ENCODE measurements at regions not wholly inside any gene's neighbourhood (a gene's known extent, or its start where the extent isn't known, plus 50 kb on each side); places are given as distances from the start of the nearest gene placed in this dataset.
"Not testable (repeated sequence)": the region's sequence is repeated elsewhere in the genome, so short reads cannot be mapped to it uniquely, and the experiment has no call there.

DNA sequence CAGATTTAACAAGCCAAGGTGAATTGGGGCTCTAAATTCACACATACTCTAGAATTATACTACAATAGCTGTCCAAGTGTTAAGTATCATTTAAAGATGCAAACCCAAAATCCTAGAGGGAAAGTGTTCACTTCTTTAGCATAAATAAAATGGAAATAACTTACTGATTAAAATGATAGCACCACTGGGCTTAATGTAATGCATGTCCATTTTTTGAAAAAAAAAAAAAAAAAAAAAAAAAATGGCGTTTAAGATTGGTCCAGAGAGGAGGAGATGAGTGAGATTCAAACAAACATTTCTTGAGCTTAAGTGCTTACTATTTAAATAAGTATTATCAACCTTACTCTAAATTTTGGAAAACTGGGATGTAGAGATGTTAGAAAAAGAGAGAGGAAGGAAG lies 251.5 kb upstream of the CWC22 start:
- no peak for DNase-seq

DNA sequence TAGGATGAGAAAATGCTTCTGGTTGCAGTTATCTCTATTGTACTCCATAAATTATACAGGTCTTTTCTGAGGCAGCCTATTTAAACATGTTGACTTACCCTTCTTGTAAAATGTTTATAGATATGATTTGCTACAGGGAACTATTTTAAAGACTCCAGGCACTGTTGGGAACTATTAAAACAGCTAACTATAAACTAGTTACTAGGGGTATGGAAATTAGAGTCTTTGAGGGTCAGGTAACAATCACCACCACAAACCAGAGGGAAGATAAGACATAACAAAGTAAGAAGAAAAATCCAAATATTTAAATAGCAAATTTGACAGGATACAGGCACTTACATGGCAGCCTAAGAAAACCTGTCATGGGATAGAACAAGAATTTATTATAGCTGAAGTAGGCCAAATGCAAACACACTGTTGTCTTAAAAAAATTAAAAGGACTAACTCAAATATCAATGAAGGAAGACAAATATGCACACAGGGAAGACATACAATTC lies 251.0 kb upstream of the CWC22 start:
- DNase-seq = no peak

DNA sequence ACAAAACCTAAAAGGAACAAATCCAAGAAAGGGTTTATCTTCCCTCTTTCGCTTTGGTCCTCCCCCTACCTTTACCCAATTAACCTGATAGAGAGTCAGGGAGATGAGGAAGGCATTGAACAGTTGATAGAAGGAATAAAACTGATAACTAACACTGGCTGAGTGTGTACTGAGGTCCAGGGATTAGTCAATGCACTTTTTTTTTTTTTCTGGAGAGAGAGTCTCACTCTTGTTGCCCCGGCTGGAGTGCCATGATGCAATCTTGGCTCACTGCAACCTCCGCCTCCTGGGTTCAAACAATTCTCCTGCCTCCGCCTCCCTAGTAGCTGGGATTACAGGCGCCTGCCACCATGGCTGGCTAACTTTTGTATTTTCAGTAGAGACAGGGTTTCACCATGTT lies 250.2 kb upstream of the CWC22 start:
- DNase-seq = no peak

GRCh38 chr2:180255981-180256380 lies 248.9 kb upstream of the CWC22 start:
- no peak for DNase-seq

GRCh38 chr2:180254872-180255271 lies 247.8 kb upstream of the CWC22 start:
- no peak for DNase-seq

DNA sequence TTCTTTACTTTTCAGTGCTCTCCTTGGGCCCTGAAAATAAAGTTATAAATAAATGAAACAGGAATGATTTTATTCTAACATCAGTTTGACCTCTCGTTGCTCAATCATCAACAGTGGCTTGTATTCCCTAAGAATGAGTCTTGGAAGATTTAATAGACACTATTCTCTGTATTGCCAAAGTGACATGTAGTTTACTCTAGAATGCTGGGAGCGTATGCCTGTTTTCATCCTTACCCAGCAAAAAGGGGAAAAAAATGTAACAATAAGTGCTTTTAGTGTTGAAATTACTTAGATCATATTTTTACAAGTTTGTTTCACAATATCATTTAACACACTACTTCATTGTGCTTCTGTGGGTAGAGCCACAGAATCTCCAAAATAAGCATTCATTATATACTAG lies 240.6 kb upstream of the CWC22 start:
- no peak for DNase-seq

DNA sequence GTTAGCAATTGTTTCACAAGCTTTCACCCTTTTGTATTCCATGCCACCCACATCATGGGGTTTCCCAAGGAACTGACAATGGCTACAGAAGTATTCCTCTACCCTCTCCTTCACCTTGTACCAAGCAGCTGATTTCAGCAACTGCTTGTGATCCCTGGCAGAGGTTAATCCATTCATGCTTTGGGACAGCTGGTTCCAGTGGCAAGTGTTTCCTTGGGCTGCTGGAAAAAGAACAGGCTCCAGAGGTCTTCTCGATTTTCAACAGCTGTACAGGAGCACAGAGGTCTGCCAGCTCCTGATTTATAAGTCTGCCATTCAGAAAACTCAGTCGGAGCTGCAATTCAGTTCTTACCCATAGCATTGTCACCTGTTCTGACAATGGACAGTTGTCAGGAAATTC lies 239.2 kb upstream of the CWC22 start:
- DNase-seq = no peak

- no peak for DNase-seq
Measured at GRCh38 chr2:180240774-180241173, 233.7 kb upstream of the CWC22 start.

- DNase-seq = no peak
Measured at GRCh38 chr2:180238729-180239128, 231.6 kb upstream of the CWC22 start.

DNA sequence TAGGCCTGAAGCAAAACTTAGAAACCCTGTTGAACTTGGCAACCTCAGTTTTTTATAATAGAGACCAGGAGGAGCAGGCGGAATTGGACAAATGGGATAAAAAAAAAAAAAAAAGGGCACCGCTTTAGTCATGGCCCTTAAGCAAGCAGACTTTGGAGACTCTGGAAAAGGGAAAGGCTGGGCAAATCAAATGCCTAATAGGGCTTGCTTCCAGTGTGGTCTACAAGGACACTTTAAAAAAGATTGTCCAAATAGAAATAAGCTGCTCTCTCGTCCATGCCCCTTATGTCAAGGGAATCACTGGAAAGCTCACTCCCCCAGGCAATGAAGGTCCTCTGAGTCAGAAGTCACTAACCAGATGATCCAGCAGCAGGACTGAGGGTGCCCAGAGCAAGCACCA lies 229.0 kb upstream of the CWC22 start:
- not testable (repeated sequence) for DNase-seq

DNA sequence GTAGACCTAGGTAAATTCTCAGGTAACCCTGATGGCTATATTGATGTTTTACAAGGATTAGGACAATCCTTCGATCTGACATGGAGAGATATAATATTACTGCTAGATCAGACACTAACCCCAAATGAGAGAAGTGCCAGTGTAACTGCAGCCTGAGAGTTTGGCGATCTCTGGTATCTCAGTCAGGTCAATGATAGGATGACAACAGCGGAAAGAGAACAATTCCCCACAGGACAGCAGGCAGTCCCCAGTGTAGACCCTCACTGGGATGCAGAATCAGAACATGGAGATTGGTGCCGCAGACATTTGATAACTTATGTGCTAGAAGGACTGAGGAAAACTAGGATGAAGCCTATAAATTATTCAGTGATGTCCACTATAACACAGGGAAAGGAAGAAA lies 228.4 kb upstream of the CWC22 start:
- DNase-seq = not testable (repeated sequence)

GRCh38 chr2:180234991-180235390 lies 227.9 kb upstream of the CWC22 start:
- not testable (repeated sequence) for DNase-seq

- no peak for DNase-seq
Measured at GRCh38 chr2:180231015-180231414, 223.9 kb upstream of the CWC22 start.

GRCh38 chr2:180227461-180227860 lies 220.4 kb upstream of the CWC22 start:
- DNase-seq = no peak

- no peak for DNase-seq
Measured at GRCh38 chr2:180225118-180225517, 218.0 kb upstream of the CWC22 start.

GRCh38 chr2:180222644-180223043 lies 215.5 kb upstream of the CWC22 start:
- DNase-seq = no peak

- no peak for DNase-seq
Measured at GRCh38 chr2:180219491-180219890, 212.4 kb upstream of the CWC22 start.

DNA sequence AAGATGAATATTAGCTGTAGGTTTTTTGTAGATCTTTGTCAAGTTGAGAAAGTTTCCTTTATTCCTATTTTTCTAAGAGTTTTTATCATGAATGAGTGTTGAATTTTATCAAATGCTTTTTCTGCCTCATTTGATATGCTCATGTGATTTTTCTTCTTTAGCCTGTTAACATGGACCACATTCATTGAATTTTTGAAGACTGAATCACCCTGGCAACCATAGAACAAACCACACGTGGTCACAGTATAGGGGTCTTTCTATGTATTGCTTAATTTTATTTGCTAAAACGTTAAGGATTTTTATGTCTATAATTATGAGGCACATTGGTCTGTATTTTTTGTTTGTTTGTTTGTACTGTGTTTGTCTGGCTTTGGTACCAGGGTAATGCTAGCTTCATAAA lies 201.7 kb upstream of the CWC22 start:
- no peak for DNase-seq

DNA sequence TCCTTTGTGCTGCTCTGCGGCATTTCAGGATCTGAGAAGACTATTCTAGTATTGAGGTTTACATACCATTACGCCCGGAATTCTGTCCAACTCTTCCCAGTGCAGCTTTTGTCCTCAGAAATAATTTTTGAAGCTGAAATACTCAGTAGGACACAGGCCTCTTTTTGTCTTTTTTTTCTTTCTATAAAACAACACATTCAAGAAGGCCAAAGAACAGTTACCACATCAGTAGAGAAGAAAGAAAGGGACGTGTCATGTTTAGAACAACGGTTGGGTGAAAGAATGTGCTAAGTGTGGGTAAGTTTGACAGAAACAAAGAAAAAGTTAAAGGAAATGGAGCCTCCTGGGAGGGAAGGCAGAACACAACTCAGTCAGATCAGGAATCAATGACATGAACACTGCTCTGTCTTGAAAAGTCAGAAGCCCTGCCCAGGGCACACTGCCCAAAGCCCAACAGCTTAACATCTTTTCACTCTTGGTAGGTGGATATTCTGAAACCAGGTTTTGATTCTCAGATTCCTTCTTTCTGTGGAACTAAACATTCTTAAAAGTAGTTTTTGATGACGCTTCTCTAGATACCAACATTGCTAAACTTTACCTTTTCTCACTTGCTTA lies 198.6 kb upstream of the CWC22 start:
- DNase-seq = no peak

DNA sequence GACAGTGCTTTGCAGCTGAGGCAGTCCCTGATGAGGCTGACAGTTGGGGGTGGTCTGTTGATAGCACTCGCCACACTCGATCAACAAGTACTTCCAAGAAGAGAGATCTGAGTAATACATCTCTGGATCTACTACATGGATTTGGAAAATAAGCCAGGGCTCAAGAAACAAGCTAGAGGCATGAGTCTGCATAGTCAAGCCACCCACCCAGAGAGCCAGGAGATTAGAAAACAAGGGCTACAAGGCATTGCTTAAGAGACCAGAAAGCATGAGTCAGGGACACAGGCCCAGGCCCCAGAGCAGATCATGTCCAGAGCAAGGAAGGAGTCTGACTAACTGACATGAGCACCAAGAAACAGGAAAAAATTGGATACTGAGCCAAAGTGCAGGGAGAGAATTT lies 196.9 kb upstream of the CWC22 start:
- no peak for DNase-seq

- no peak for DNase-seq
Measured at GRCh38 chr2:180202467-180202951, 195.4 kb upstream of the CWC22 start.

DNA sequence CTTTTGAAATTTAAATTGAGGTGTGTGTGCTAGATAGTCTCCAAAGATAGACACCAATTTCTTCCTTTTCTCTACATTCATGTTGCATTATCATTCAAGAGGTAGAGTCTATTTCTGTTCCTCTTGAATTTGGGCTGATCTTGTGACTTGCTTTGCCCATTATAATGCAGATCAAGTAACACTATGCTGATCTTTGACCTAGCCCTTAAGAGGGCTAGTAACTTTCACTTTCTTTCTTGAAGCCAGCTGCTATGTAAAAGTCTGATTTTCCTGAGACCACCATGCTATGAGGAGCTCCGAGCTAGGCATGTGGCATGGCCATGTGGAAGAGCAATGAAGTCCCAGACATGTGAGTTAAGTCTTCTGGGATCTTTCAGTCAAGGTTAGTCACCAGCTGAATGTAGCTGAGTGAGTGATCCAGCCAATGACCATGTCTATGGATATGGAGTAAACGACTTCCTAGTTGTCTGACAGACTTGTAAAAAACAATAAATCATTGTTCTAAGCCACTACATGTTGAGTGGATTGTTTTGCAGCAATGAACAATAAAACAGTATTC lies 189.4 kb upstream of the CWC22 start:
- no peak for DNase-seq

- no peak for DNase-seq
Measured at GRCh38 chr2:180195847-180196246, 188.8 kb upstream of the CWC22 start.

DNA sequence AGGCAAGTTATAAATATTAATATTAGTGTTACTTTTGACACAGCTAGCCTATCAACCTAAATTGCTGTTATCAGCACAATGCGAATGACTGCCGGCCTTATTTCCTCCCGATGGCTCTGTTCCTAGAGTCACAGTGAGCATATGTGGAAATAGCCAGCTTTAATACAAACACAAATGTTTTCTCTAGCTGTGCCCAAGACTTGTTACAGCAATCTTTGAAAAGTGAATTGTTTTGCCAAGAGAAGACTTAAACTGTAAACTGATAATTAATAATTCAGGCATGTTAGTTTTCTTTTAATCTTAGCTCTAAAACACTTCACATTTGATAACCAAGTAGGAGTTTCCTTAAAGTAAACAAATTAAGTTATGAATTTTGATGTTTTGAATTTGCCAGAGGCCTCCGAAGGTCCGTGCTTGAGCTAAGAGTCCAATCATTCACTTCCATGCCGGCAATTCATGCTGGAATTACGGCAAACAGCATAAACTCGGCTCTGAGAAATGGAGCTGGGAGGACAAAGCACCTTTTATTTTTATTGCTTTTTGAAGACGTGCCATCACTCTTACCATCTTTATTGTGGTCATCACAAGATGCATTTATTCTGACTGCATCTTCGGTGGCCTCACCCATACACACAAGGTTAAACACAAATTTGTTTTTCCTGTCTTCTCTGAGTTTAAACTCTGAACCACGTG lies 184.5 kb upstream of the CWC22 start:
- no peak for DNase-seq

Measured in NCI-H2029 treated with DMSO at 0.1 percent for 48 hours (cell line).